WTC11 (cell line): ENCODE measurements at regions not wholly inside any gene's neighbourhood (a gene's known extent, or its start where the extent isn't known, plus 50 kb on each side); places are given as distances from the start of the nearest gene placed in this dataset.

ENCODE experiments used
- ATAC-seq: fragments of 200-7000 bp; cut with Tn5 transposase; 2 replicates; pipeline ENCODE4 v1.10.0; 2021; ENCODE audit warnings: mild to moderate bottlenecking, moderate library complexity
- CTCF ChIA-PET: fragments of 300-600 bp; sonication (Branson Sonifier 250); formaldehyde crosslinking; loops from one replicate; lab custom pipeline; 2021; ENCODE audit warnings: antibody characterized with exemption; lab: Charles Lee
- POLR2A ChIA-PET: fragments of 350-600 bp; sonication (Branson Sonifier 250); formaldehyde crosslinking; loops from one replicate; lab custom pipeline; 2021; ENCODE audit warnings: antibody characterized with exemption; lab: Charles Lee
- DNase-seq: peaks from one replicate; pipeline ENCODE4 v3.0.0; 2021; ENCODE audit warnings: low spot score
- H3K27ac Mint-ChIP-seq: 2 replicates; pipeline ENCODE4 v1.8.0; 2021; ENCODE audit warnings: mixed read lengths
- H3K27me3 Mint-ChIP-seq: 2 replicates; pipeline ENCODE4 v1.8.0; 2021; ENCODE audit warnings: low read depth, mild to moderate bottlenecking, moderate library complexity, mixed read lengths
- H3K36me3 Mint-ChIP-seq: 2 replicates; pipeline ENCODE4 v1.8.0; 2021; ENCODE audit warnings: mixed read lengths
- H3K4me1 Mint-ChIP-seq: 2 replicates; pipeline ENCODE4 v1.8.0; 2022; ENCODE audit warnings: mixed read lengths
- H3K4me3 Mint-ChIP-seq: 2 replicates; pipeline ENCODE4 v1.8.0; 2021; ENCODE audit warnings: mild to moderate bottlenecking, moderate library complexity, mixed read lengths
- H3K9me3 Mint-ChIP-seq: 2 replicates; pipeline ENCODE4 v1.8.0; 2021; ENCODE audit warnings: mixed read lengths
- ATF6 ChIP-seq: sonication (generic); formaldehyde crosslinking; IDR thresholded peaks from 2 replicates; pipeline ENCODE4 v1.8.1; 2023; ENCODE audit warnings: mild to moderate bottlenecking, missing genetic modification reagents
- CREM ChIP-seq: sonication (generic); formaldehyde crosslinking; IDR thresholded peaks from 2 replicates; pipeline ENCODE4 v1.8.1; 2022; ENCODE audit warnings: mild to moderate bottlenecking, missing genetic modification reagents, moderate library complexity
- E2F1 ChIP-seq: sonication (generic); formaldehyde crosslinking; IDR thresholded peaks from 2 replicates; pipeline ENCODE4 v1.8.0; 2022; ENCODE audit warnings: mild to moderate bottlenecking, missing genetic modification reagents
- E2F4 ChIP-seq: sonication (generic); formaldehyde crosslinking; IDR thresholded peaks from 2 replicates; pipeline ENCODE4 v1.8.1; 2022; ENCODE audit warnings: low read depth, mild to moderate bottlenecking, moderate library complexity, missing genetic modification reagents, borderline replicate concordance
- ESRRA ChIP-seq: sonication (generic); formaldehyde crosslinking; IDR thresholded peaks from 2 replicates; pipeline ENCODE4 v1.8.1; 2022; ENCODE audit warnings: mild to moderate bottlenecking, missing genetic modification reagents, borderline replicate concordance
- ETV6 ChIP-seq: sonication (generic); formaldehyde crosslinking; IDR thresholded peaks from 2 replicates; pipeline ENCODE4 v1.8.1; 2022; ENCODE audit warnings: mild to moderate bottlenecking, missing genetic modification reagents
- GRHL2 ChIP-seq: fragments of 250-450 bp; sonication (Bioruptor Pico); IDR thresholded peaks from 2 replicates; pipeline ENCODE4 v1.8.0; 2022; ENCODE audit warnings: mild to moderate bottlenecking, moderate library complexity; ENCODE audit not compliant: insufficient replicate concordance, severe bottlenecking
- HMGA2 ChIP-seq: fragments of 250-450 bp; sonication (Bioruptor Pico); IDR thresholded peaks from 2 replicates; pipeline ENCODE4 v1.4.0; 2021; ENCODE audit warnings: mild to moderate bottlenecking, moderate library complexity
- IRF1 ChIP-seq: sonication (generic); formaldehyde crosslinking; IDR thresholded peaks from 2 replicates; pipeline ENCODE4 v1.8.0; 2023; ENCODE audit warnings: missing genetic modification reagents
- JUN ChIP-seq: sonication (generic); formaldehyde crosslinking; IDR thresholded peaks from 2 replicates; pipeline ENCODE4 v1.8.0; 2023; ENCODE audit warnings: mild to moderate bottlenecking, missing genetic modification reagents
- NFATC4 ChIP-seq: fragments of 250-450 bp; sonication (Bioruptor Pico); IDR thresholded peaks from 2 replicates; pipeline ENCODE4 v1.9.0; 2021; ENCODE audit warnings: mild to moderate bottlenecking
- SMAD3 ChIP-seq: sonication (generic); formaldehyde crosslinking; IDR thresholded peaks from 2 replicates; pipeline ENCODE4 v1.8.0; 2022; ENCODE audit warnings: missing genetic modification reagents, mild to moderate bottlenecking, borderline replicate concordance
- TEAD1 ChIP-seq: sonication (generic); formaldehyde crosslinking; IDR thresholded peaks from 2 replicates; pipeline ENCODE4 v1.8.0; 2022; ENCODE audit warnings: mild to moderate bottlenecking, missing genetic modification reagents
- TP53 ChIP-seq: sonication (generic); formaldehyde crosslinking; IDR thresholded peaks from 2 replicates; pipeline ENCODE4 v1.8.1; 2023; ENCODE audit warnings: mild to moderate bottlenecking, missing genetic modification reagents
- USF1 ChIP-seq: sonication (generic); formaldehyde crosslinking; IDR thresholded peaks from 2 replicates; pipeline ENCODE4 v1.8.0; 2022; ENCODE audit warnings: mild to moderate bottlenecking, missing genetic modification reagents
- USF2 ChIP-seq: sonication (generic); formaldehyde crosslinking; IDR thresholded peaks from 2 replicates; pipeline ENCODE4 v1.8.1; 2023; ENCODE audit warnings: mild to moderate bottlenecking, missing genetic modification reagents, moderate library complexity
- ZMAT4 ChIP-seq: fragments of 250-450 bp; sonication (Bioruptor Pico); IDR thresholded peaks from 2 replicates; pipeline ENCODE4 v1.9.0; 2021; ENCODE audit warnings: mild to moderate bottlenecking
- ZNF121 ChIP-seq: sonication (generic); formaldehyde crosslinking; IDR thresholded peaks from 2 replicates; pipeline ENCODE4 v1.8.0; 2023; ENCODE audit warnings: missing genetic modification reagents
- ZNF219 ChIP-seq: sonication (generic); formaldehyde crosslinking; IDR thresholded peaks from 2 replicates; pipeline ENCODE4 v1.8.0; 2023; ENCODE audit warnings: missing genetic modification reagents, mild to moderate bottlenecking, borderline replicate concordance
- ZNF396 ChIP-seq: fragments of 250-450 bp; sonication (Bioruptor Pico); IDR thresholded peaks from 2 replicates; pipeline ENCODE4 v1.8.0; 2021; ENCODE audit warnings: mild to moderate bottlenecking, moderate library complexity, borderline replicate concordance
- ZNF425 ChIP-seq: fragments of 250-450 bp; sonication (Bioruptor Pico); conservative IDR thresholded peaks from 2 replicates; pipeline ENCODE4 v1.9.0; 2021; ENCODE audit warnings: mild to moderate bottlenecking

- DNase-seq, result no peak
- H3K4me1 Mint-ChIP-seq, result peaks cover 10% of the 10 kb centered on the region
- no peak overlapping the region for H3K4me3 Mint-ChIP-seq
- no peaks in the 10 kb centered on the region for H3K36me3 Mint-ChIP-seq
- ChIA-PET POLR2A (no interaction called here), CTCF (interaction anchor here (1.3 kb wide), 1 partner anchor 190 kb away, joined by 9 read pairs; no protein-coding TSS in a partner anchor)
- no peak for TF ChIP-seq USF1 (CRISPR knock-in tag)
- no peak for TF ChIP-seq ZNF121 (CRISPR knock-in tag)
- TF ChIP-seq ETV6 (CRISPR knock-in tag), result no peak
- TF ChIP-seq HMGA2 (CRISPR knock-in tag), result no peak
- TF ChIP-seq TP53 (CRISPR knock-in tag), result no peak
- no peak for TF ChIP-seq E2F1 (CRISPR knock-in tag)
- TF ChIP-seq ZNF219 (CRISPR knock-in tag), result no peak
- no peak for TF ChIP-seq IRF1 (CRISPR knock-in tag)
- no peak for TF ChIP-seq SMAD3
- no peak for TF ChIP-seq CREM (CRISPR knock-in tag)
- TF ChIP-seq NFATC4, result no peak
- ATAC-seq, result no peak
- no peaks in the 10 kb centered on the region for H3K27me3 Mint-ChIP-seq
- no peaks in the 10 kb centered on the region for H3K9me3 Mint-ChIP-seq
- no peak overlapping the region for H3K27ac Mint-ChIP-seq
Measured at GRCh38 chr5:39566029-39566428, 141.2 kb upstream of the DAB2 start.

- no peak overlapping the region for H3K27ac Mint-ChIP-seq
- H3K9me3 Mint-ChIP-seq, result no peaks in the 10 kb centered on the region
- no peak for TF ChIP-seq TEAD1 (CRISPR knock-in tag)
- no peak for TF ChIP-seq ESRRA (CRISPR knock-in tag)
- no peak for TF ChIP-seq ZNF396 (CRISPR knock-in tag)
- TF ChIP-seq E2F1 (CRISPR knock-in tag), result no peak
- no peak for TF ChIP-seq ZMAT4 (CRISPR knock-in tag)
- no peak for TF ChIP-seq USF2 (CRISPR knock-in tag)
- no peak for TF ChIP-seq GRHL2
- no peak for TF ChIP-seq ATF6 (CRISPR knock-in tag)
- no peak for TF ChIP-seq ZNF425 (CRISPR knock-in tag)
- TF ChIP-seq E2F4 (CRISPR knock-in tag), result no peak
- no peak for TF ChIP-seq JUN (CRISPR knock-in tag)
- no peak for TF ChIP-seq CREM (CRISPR knock-in tag)
- TF ChIP-seq, all 79 proteins: peak for 0
- CTCF ChIA-PET, result no interaction called here
- Mint-ChIP-seq H3K36me3 (no peaks in the 10 kb centered on the region), H3K4me1 (no peaks in the 10 kb centered on the region), H3K27me3 (no peaks in the 10 kb centered on the region), H3K4me3 (no peak overlapping the region)
- ATAC-seq (no peak), DNase-seq (no peak)
- POLR2A ChIA-PET, result no interaction called here
Measured at GRCh38 chr5:39561421-39561820, 136.6 kb upstream of the DAB2 start.
